ENCODE measurements at regions not wholly inside any gene's neighbourhood (a gene's known extent, or its start where the extent isn't known, plus 50 kb on each side); places are given as distances from the start of the nearest gene placed in this dataset.

- no peaks in the 10 kb centered on the region for H3K9me3 Mint-ChIP-seq
- no peak for DNase-seq
- no peaks in the 10 kb centered on the region for H3K36me3 Mint-ChIP-seq
- CTCF ChIA-PET: interaction anchor here in 1 of 2 donors (0.6 kb wide), 1 partner anchor 11 kb away, joined by 6 read pairs; no protein-coding TSS in a partner anchor
- H3K4me3 Mint-ChIP-seq: no peak overlapping the region
- WGBS (ENCODE audit: insufficient coverage): 58% methylated on average over 3 of the region's 3 CpGs
- POLR2A ChIA-PET: no interaction called here
- H3K27me3 Mint-ChIP-seq: peaks cover 0 to 4% of the 10 kb centered on the region in 2 donors
- H3K4me3 ChIP-seq (ENCODE audit: control insufficient read depth in 1 of 2, extremely low read depth in 1 of 2, low read length in 1 of 2): no peak overlapping the region
- no peak overlapping the region for H3K27ac ChIP-seq (ENCODE audit: low read length)
- H3K9me3 ChIP-seq: no peaks in the 10 kb centered on the region
- ATAC-seq (replicated peaks in 1 of 4): no peak
- no peaks in the 10 kb centered on the region for H3K36me3 ChIP-seq (ENCODE audit: control insufficient read depth in 2 of 2, extremely low read depth in 1 of 2, insufficient read depth in 1 of 2, low read length in 1 of 2)
- no peaks in the 10 kb centered on the region for H3K4me1 ChIP-seq (ENCODE audit: control insufficient read depth in 1 of 2, extremely low read depth in 1 of 2, insufficient read depth in 2 of 2, low read length in 2 of 2)
- no peaks in the 10 kb centered on the region for H3K4me1 Mint-ChIP-seq
- peaks cover 0 to 9% of the 10 kb centered on the region in 2 experiments for H3K27me3 ChIP-seq (replicated peaks in 1 of 2; ENCODE audit: control insufficient read depth in 2 of 2, extremely low read depth in 1 of 2, insufficient read depth in 2 of 2, low read length in 1 of 2)
- no peak overlapping the region for H3K27ac Mint-ChIP-seq
These were observed 137.7 kb upstream of the NAV2 start for GRCh38 chr11:19574916-19575315.

GRCh38 chr11:19573666-19574065 lies 139.0 kb upstream of the NAV2 start:
- CTCF ChIA-PET: interaction anchor here in 1 of 2 donors (1.0 kb wide), 1 partner anchor 13 kb away, joined by 3 read pairs; no protein-coding TSS in a partner anchor
- Histone ChIP-seq H3K36me3 (ENCODE audit: control insufficient read depth in 2 of 2, extremely low read depth in 1 of 2, insufficient read depth in 1 of 2, low read length in 1 of 2) (no peaks in the 10 kb centered on the region), H3K9me3 (no peaks in the 10 kb centered on the region), H3K4me1 (ENCODE audit: control insufficient read depth in 1 of 2, extremely low read depth in 1 of 2, insufficient read depth in 2 of 2, low read length in 2 of 2) (no peaks in the 10 kb centered on the region), H3K27ac (ENCODE audit: low read length) (no peak overlapping the region), H3K4me3 (ENCODE audit: control insufficient read depth in 1 of 2, extremely low read depth in 1 of 2, low read length in 1 of 2) (no peak overlapping the region), H3K27me3 (replicated peaks in 1 of 2; ENCODE audit: control insufficient read depth in 2 of 2, extremely low read depth in 1 of 2, insufficient read depth in 2 of 2, low read length in 1 of 2) (peaks cover 0 to 12% of the 10 kb centered on the region in 2 experiments)
- no peak for DNase-seq
- Mint-ChIP-seq H3K36me3 (no peaks in the 10 kb centered on the region), H3K27me3 (peaks cover 0 to 9% of the 10 kb centered on the region in 2 donors), H3K9me3 (no peaks in the 10 kb centered on the region), H3K4me3 (no peak overlapping the region), H3K27ac (no peak overlapping the region), H3K4me1 (no peaks in the 10 kb centered on the region)
- POLR2A ChIA-PET: no interaction called here
- 71% methylated on average over 1 of the region's 1 CpG for WGBS (ENCODE audit: insufficient coverage)
- ATAC-seq (replicated peaks in 1 of 4): no peak

DNA sequence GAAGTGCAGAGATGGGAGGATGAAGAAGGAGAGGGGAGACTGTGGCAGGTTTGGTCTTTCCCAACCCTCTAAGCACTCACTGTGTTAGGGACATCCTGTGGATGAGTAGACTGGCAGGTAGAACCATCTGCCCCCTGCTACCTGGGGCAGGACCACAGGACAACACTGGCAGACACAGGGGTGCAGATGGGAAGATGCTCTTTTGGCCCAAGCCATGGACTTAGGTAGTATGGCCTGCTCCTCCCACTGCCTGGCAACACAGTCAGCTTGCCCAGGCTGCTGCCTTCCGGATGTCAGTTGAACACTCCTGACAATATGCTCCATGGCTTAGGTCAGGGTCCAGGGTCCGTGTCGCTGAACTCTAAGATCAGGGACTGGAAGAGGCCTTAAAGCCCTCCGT lies 140.7 kb upstream of the NAV2 start:
- H3K9me3 ChIP-seq: no peaks in the 10 kb centered on the region
- peaks cover 0 to 14% of the 10 kb centered on the region in 2 experiments for H3K27me3 ChIP-seq (replicated peaks in 1 of 2; ENCODE audit: control insufficient read depth in 2 of 2, extremely low read depth in 1 of 2, insufficient read depth in 2 of 2, low read length in 1 of 2)
- no peak overlapping the region for H3K4me3 ChIP-seq (ENCODE audit: control insufficient read depth in 1 of 2, extremely low read depth in 1 of 2, low read length in 1 of 2)
- WGBS (ENCODE audit: insufficient coverage): 93% methylated on average over 3 of the region's 4 CpGs
- ChIA-PET CTCF (no interaction called here), POLR2A (interaction anchor here in 1 of 2 donors (0.6 kb wide), 1 partner anchor 108 kb away, joined by 3 read pairs; no protein-coding TSS in a partner anchor)
- H3K27me3 Mint-ChIP-seq: peaks cover 2 to 14% of the 10 kb centered on the region in 2 donors
- H3K4me3 Mint-ChIP-seq: no peak overlapping the region
- H3K36me3 ChIP-seq (ENCODE audit: control insufficient read depth in 2 of 2, extremely low read depth in 1 of 2, insufficient read depth in 1 of 2, low read length in 1 of 2): no peaks in the 10 kb centered on the region
- H3K27ac Mint-ChIP-seq: no peak overlapping the region
- no peak for DNase-seq
- H3K4me1 ChIP-seq (ENCODE audit: control insufficient read depth in 1 of 2, extremely low read depth in 1 of 2, insufficient read depth in 2 of 2, low read length in 2 of 2): no peaks in the 10 kb centered on the region
- H3K27ac ChIP-seq (ENCODE audit: low read length): no peak overlapping the region
- no peaks in the 10 kb centered on the region for H3K36me3 Mint-ChIP-seq
- no peaks in the 10 kb centered on the region for H3K9me3 Mint-ChIP-seq
- H3K4me1 Mint-ChIP-seq: no peaks in the 10 kb centered on the region
- ATAC-seq (replicated peaks in 1 of 4): no peak

GRCh38 chr11:19570889-19571288 lies 141.7 kb upstream of the NAV2 start:
- Mint-ChIP-seq H3K4me3 (no peak overlapping the region), H3K27ac (no peak overlapping the region), H3K27me3 (peaks cover 2 to 17% of the 10 kb centered on the region in 2 donors), H3K36me3 (no peaks in the 10 kb centered on the region), H3K4me1 (no peaks in the 10 kb centered on the region), H3K9me3 (no peaks in the 10 kb centered on the region)
- no CpG with 5 or more reads among the region's 1 CpG for WGBS (ENCODE audit: insufficient coverage)
- ChIA-PET CTCF (interaction anchor here in 1 of 2 donors (0.7 kb wide), 1 partner anchor 144 kb away, joined by 3 read pairs; no protein-coding TSS in a partner anchor), POLR2A (no interaction called here)
- Histone ChIP-seq H3K9me3 (no peaks in the 10 kb centered on the region), H3K36me3 (ENCODE audit: control insufficient read depth in 2 of 2, extremely low read depth in 1 of 2, insufficient read depth in 1 of 2, low read length in 1 of 2) (no peaks in the 10 kb centered on the region), H3K4me3 (ENCODE audit: control insufficient read depth in 1 of 2, extremely low read depth in 1 of 2, low read length in 1 of 2) (no peak overlapping the region), H3K27ac (ENCODE audit: low read length) (no peak overlapping the region), H3K4me1 (ENCODE audit: control insufficient read depth in 1 of 2, extremely low read depth in 1 of 2, insufficient read depth in 2 of 2, low read length in 2 of 2) (no peaks in the 10 kb centered on the region), H3K27me3 (replicated peaks in 1 of 2; ENCODE audit: control insufficient read depth in 2 of 2, extremely low read depth in 1 of 2, insufficient read depth in 2 of 2, low read length in 1 of 2) (peaks cover 0 to 14% of the 10 kb centered on the region in 2 experiments)
- DNase-seq (no peak), ATAC-seq (replicated peaks in 1 of 4) (no peak)

- no peak overlapping the region for H3K4me3 Mint-ChIP-seq
- no peaks in the 10 kb centered on the region for H3K4me1 Mint-ChIP-seq
- no peaks in the 10 kb centered on the region for H3K36me3 Mint-ChIP-seq
- H3K9me3 Mint-ChIP-seq: no peaks in the 10 kb centered on the region
- WGBS (ENCODE audit: insufficient coverage): 90% methylated on average over 2 of the region's 3 CpGs
- Histone ChIP-seq H3K27ac (ENCODE audit: low read length) (no peak overlapping the region), H3K4me3 (ENCODE audit: control insufficient read depth in 1 of 2, extremely low read depth in 1 of 2, low read length in 1 of 2) (no peak overlapping the region), H3K4me1 (ENCODE audit: control insufficient read depth in 1 of 2, extremely low read depth in 1 of 2, insufficient read depth in 2 of 2, low read length in 2 of 2) (peaks cover 0 to 3% of the 10 kb centered on the region in 2 experiments), H3K36me3 (ENCODE audit: control insufficient read depth in 2 of 2, extremely low read depth in 1 of 2, insufficient read depth in 1 of 2, low read length in 1 of 2) (no peaks in the 10 kb centered on the region), H3K27me3 (replicated peaks in 1 of 2; ENCODE audit: control insufficient read depth in 2 of 2, extremely low read depth in 1 of 2, insufficient read depth in 2 of 2, low read length in 1 of 2) (peaks cover 0 to 28% of the 10 kb centered on the region in 2 experiments), H3K9me3 (no peaks in the 10 kb centered on the region)
- no peak for DNase-seq
- ChIA-PET CTCF (no interaction called here), POLR2A (no interaction called here)
- no peak overlapping the region for H3K27ac Mint-ChIP-seq
- H3K27me3 Mint-ChIP-seq: peaks cover 5 to 17% of the 10 kb centered on the region in 2 donors
- ATAC-seq (replicated peaks in 1 of 4): no peak
These were observed 144.6 kb upstream of the NAV2 start for GRCh38 chr11:19567996-19568395.

GRCh38 chr11:19566583-19567379 lies 145.9 kb upstream of the NAV2 start:
- Histone ChIP-seq H3K4me3 (ENCODE audit: control insufficient read depth in 1 of 2, extremely low read depth in 1 of 2, low read length in 1 of 2) (no peak overlapping the region), H3K27me3 (replicated peaks in 1 of 2; ENCODE audit: control insufficient read depth in 2 of 2, extremely low read depth in 1 of 2, insufficient read depth in 2 of 2, low read length in 1 of 2) (peaks cover 0 to 24% of the 10 kb centered on the region in 2 experiments), H3K36me3 (ENCODE audit: control insufficient read depth in 2 of 2, extremely low read depth in 1 of 2, insufficient read depth in 1 of 2, low read length in 1 of 2) (no peaks in the 10 kb centered on the region), H3K9me3 (no peaks in the 10 kb centered on the region), H3K4me1 (ENCODE audit: control insufficient read depth in 1 of 2, extremely low read depth in 1 of 2, insufficient read depth in 2 of 2, low read length in 2 of 2) (peaks cover 0 to 3% of the 10 kb centered on the region in 2 experiments), H3K27ac (ENCODE audit: low read length) (no peak overlapping the region)
- 80% methylated on average over 1 of the region's 5 CpGs for WGBS (ENCODE audit: insufficient coverage)
- no peaks in the 10 kb centered on the region for H3K36me3 Mint-ChIP-seq
- DNase-seq: no peak
- POLR2A ChIA-PET: interaction anchor here in 1 of 2 donors (0.6 kb wide), 1 partner anchor 1661 kb away, joined by 5 read pairs; no protein-coding TSS in a partner anchor
- CTCF ChIA-PET: interaction anchor here (1.4 to 1.5 kb wide), 3 partner anchors 13 to 177 kb away, joined by 4 to 5 read pairs (median 5); no protein-coding TSS in a partner anchor
- no peaks in the 10 kb centered on the region for H3K9me3 Mint-ChIP-seq
- no peak overlapping the region for H3K4me3 Mint-ChIP-seq
- ATAC-seq (replicated peaks in 1 of 4): no peak
- no peaks in the 10 kb centered on the region for H3K4me1 Mint-ChIP-seq
- H3K27ac Mint-ChIP-seq: no peak overlapping the region
- peaks cover 10 to 19% of the 10 kb centered on the region in 2 donors for H3K27me3 Mint-ChIP-seq
